Peyer's patch (tissue), 4 donors: ENCODE measurements at regions not wholly inside any gene's neighbourhood (a gene's known extent, or its start where the extent isn't known, plus 50 kb on each side); places are given as distances from the start of the nearest gene placed in this dataset.
"Not testable (repeated sequence)": the region's sequence is repeated elsewhere in the genome, so short reads cannot be mapped to it uniquely, and the experiment has no call there.

ENCODE experiments used
- DNase-seq, 3 donors: peaks; one replicate each; pipeline ENCODE4 v3.0.0-alpha.2; 2017 to 2019
- H3K27ac ChIP-seq, 4 donors: fragments of 200-600 bp; sonication (generic); one replicate each; pipeline ENCODE4 v1.5.1; 2016 to 2019
- H3K27me3 ChIP-seq, 2 donors: fragments of 200-600 bp; sonication (generic); one replicate each; pipeline ENCODE4 v1.5.1; 2019
- H3K36me3 ChIP-seq, 3 donors: fragments of 200-600 bp; sonication (generic); one replicate each; pipeline ENCODE4 v1.5.1; 2016 to 2019
- H3K4me1 ChIP-seq, 4 donors: fragments of 200-600 bp; sonication (generic); one replicate each; pipeline ENCODE4 v1.5.1; 2016 to 2019
- H3K4me3 ChIP-seq, 4 donors: fragments of 200-600 bp; sonication (generic); 1 replicate in 3 of 4; 2 replicates in 1 of 4; pipeline ENCODE4 v1.5.1; 2016 to 2019; ENCODE audit warnings: mild to moderate bottlenecking in 1 of 4
- H3K9me3 ChIP-seq, 4 donors: fragments of 200-600 bp; sonication (generic); one replicate each; pipeline ENCODE4 v1.5.1; 2016 to 2019; ENCODE audit warnings: mild to moderate bottlenecking in 1 of 4
- CTCF ChIP-seq, 6 experiments: fragments of 450-650 bp in 4 of 6; fragments of 200-600 bp in 2 of 6; sonication (generic) in 1 of 6; IDR thresholded peaks; one replicate each; pipeline ENCODE4 v1.5.1; 2017 to 2019; ENCODE audit warnings: antibody characterized with exemption in 6 of 6, mild to moderate bottlenecking in 3 of 6, moderate library complexity in 1 of 6
- POLR2A ChIP-seq, 2 donors: fragments of 450-650 bp; IDR thresholded peaks; one replicate each; pipeline ENCODE4 v1.5.1; 2017; ENCODE audit warnings: antibody characterized with exemption in 2 of 2, mild to moderate bottlenecking in 2 of 2, moderate library complexity in 2 of 2

- no peaks in the 10 kb centered on the region for H3K36me3 ChIP-seq
- no peak for DNase-seq
- no peak for TF ChIP-seq CTCF (IDR thresholded peaks at IDR 0.05)
- TF ChIP-seq POLR2A (IDR thresholded peaks at IDR 0.05), result no peak
- H3K27ac ChIP-seq, result no peak overlapping the region
- H3K9me3 ChIP-seq, result no peaks in the 10 kb centered on the region
- no peaks in the 10 kb centered on the region for H3K4me1 ChIP-seq
- no peaks in the 10 kb centered on the region for H3K27me3 ChIP-seq
- H3K4me3 ChIP-seq, result no peak overlapping the region
These were observed 483.9 kb upstream of the AUTS2 start for GRCh38 chr7:69114374-69114773.

- Histone ChIP-seq H3K27ac (no peak overlapping the region), H3K27me3 (no peaks in the 10 kb centered on the region), H3K36me3 (no peaks in the 10 kb centered on the region), H3K4me1 (no peaks in the 10 kb centered on the region), H3K9me3 (no peaks in the 10 kb centered on the region), H3K4me3 (no peak overlapping the region)
- no peak for DNase-seq
- TF ChIP-seq POLR2A (IDR thresholded peaks at IDR 0.05), result no peak
- TF ChIP-seq CTCF (IDR thresholded peaks at IDR 0.05), result no peak
These were observed 482.5 kb upstream of the AUTS2 start for GRCh38 chr7:69115788-69116187.

GRCh38 chr7:69116196-69116595, 482.1 kb upstream of the AUTS2 start:
- not testable (repeated sequence) for H3K4me3 ChIP-seq, H3K9me3 ChIP-seq, DNase-seq, H3K27me3 ChIP-seq, H3K4me1 ChIP-seq, H3K27ac ChIP-seq, H3K36me3 ChIP-seq

- no peaks in the 10 kb centered on the region for H3K4me1 ChIP-seq
- H3K9me3 ChIP-seq, result no peaks in the 10 kb centered on the region
- no peak for DNase-seq
- no peaks in the 10 kb centered on the region for H3K36me3 ChIP-seq
- no peak overlapping the region for H3K27ac ChIP-seq
- no peaks in the 10 kb centered on the region for H3K27me3 ChIP-seq
- H3K4me3 ChIP-seq, result no peak overlapping the region
- TF ChIP-seq POLR2A (IDR thresholded peaks at IDR 0.05) (no peak), CTCF (IDR thresholded peaks at IDR 0.05) (no peak)
These were observed 475.3 kb upstream of the AUTS2 start for GRCh38 chr7:69122953-69123352.

- Histone ChIP-seq H3K36me3 (no peaks in the 10 kb centered on the region), H3K4me1 (no peaks in the 10 kb centered on the region), H3K27ac (no peak overlapping the region), H3K4me3 (no peak overlapping the region), H3K9me3 (no peaks in the 10 kb centered on the region), H3K27me3 (no peaks in the 10 kb centered on the region)
- DNase-seq, result no peak
- TF ChIP-seq CTCF (IDR thresholded peaks at IDR 0.05), result no peak
- no peak for TF ChIP-seq POLR2A (IDR thresholded peaks at IDR 0.05)
These were observed 471.3 kb upstream of the AUTS2 start for GRCh38 chr7:69126896-69127479.

GRCh38 chr7:69129524-69129923, 468.8 kb upstream of the AUTS2 start:
- Histone ChIP-seq H3K27ac (no peak overlapping the region), H3K9me3 (no peaks in the 10 kb centered on the region), H3K36me3 (no peaks in the 10 kb centered on the region), H3K4me1 (no peaks in the 10 kb centered on the region), H3K27me3 (no peaks in the 10 kb centered on the region), H3K4me3 (no peak overlapping the region)
- no peak for DNase-seq
- TF ChIP-seq POLR2A (IDR thresholded peaks at IDR 0.05) (no peak), CTCF (IDR thresholded peaks at IDR 0.05) (no peak)
